NOMO-1 treated with DMSO at 0.1 percent for 48 hours (cell line): ENCODE measurements at regions not wholly inside any gene's neighbourhood (a gene's known extent, or its start where the extent isn't known, plus 50 kb on each side); places are given as distances from the start of the nearest gene placed in this dataset.

ENCODE experiments used
- DNase-seq: peaks from one replicate; lab custom pipeline; 2025; ENCODE audit not compliant: unreplicated experiment; lab: John Stamatoyannopoulos, UW

GRCh38 chr6:97790926-97791590 lies 508.0 kb upstream of the MMS22L start:
- DNase-seq: no peak

DNA sequence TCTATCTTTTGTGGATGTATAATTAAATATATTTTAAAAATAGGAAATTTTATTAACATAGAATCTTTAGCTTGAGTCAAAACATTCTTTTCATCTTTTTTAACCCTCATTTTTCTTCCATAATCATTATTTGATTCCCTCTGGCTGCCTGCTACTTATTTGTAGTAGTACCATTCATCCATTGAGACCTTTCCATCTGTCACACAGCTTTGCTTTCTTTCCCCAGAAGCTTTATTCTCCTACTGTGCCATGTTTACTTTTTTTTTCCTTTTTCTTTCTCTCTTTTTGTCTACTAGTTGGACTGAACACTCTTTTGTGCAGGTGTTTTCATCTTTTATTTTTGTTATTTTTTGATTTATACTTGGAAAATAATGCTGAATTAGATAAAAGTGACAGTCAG lies 522.6 kb upstream of the MMS22L start:
- DNase-seq: no peak

DNA sequence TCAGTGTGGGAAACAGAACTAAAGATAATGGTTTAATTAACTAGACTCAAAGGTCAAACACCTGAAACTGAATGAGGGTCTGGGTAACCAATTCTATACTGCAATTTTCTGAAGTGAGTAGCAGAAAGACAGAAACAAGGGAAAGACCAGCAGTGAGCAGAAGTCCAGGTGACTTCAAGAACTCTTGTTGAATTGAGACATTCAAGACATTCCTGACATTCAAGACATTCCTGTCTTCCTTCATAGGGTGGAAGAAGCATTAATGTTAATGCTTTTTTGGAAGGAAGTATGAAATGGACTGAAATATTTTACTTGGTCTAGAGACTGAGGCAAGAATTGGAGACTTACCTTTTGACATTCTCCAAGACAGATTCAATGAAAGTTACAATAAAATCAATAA lies 529.9 kb upstream of the MMS22L start:
- no peak for DNase-seq

DNA sequence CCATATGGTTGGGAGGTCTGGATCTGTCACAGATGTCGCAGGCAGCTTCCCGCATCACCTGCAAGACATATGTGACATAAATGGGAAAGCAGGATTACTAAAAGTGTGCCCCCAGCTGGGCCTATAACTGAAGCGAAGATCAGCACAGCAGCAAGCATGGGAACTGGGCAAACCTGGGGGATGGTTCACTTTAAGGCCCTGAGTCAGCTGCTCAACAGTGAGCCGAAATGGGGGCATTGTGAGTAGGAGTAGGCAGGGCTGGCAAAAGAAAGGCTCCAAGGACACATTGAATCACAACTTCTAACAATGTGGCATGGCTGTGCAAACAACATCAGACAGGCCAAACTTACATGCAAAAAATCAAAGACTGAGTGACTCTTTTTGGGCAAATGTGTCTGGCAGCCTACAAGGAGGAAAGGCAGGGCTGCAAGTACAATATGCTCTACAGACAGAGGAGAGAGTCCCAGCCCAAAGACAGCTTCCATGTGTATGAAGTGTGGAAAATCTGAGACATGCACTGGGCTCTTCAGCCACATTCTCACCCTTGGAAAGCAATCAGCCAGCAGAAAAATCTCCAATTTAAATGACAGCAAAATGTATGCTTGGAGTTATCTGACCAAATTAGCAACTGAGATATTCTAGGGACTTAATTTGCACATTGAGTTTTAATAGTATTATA lies 531.0 kb upstream of the MMS22L start:
- no peak for DNase-seq

DNA sequence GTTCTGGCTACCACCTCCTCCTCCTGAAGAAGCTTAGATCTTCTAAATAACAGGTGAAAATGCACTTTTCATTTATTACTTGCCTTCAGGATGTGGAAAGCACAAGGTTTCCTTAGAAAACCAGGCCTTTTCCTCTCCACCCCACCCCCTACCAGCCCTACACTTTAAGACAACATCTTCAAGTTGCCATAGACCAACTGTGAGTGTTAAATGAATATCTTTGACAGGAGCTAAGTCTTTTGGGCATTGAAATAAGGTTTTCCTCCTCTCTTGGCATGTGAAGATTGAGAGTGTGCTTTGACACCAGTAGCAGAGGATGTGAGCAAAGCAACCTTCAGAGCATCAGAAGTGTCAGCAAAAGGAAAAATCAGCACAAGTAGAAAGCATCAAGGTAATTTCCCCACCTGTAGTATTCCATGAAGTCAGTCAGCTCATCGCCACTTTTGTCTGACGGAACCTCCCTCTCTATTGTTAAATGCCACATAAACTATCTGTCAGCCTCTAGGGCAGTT lies 532.3 kb upstream of the MMS22L start:
- no peak for DNase-seq

DNA sequence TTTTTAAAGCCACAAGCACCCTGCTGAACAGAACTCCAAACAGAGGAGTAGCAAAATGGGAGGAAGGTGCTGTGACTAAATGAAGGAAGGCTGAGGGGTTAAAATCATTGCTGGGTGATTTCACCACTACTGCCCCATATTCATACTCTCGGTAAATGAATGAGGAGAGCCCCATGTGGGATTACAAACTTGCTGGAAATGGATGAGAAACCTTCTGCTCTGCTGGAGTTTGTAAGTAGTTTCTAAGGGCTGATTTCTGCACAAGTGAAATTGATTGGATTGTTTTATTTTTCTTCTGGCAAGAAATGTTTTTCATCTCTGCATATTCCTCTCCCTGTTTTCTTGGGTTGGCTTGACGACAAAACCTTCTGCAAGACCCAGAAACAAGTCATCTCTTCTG lies 533.5 kb upstream of the MMS22L start:
- no peak for DNase-seq

GRCh38 chr6:97819710-97820109 lies 536.7 kb upstream of the MMS22L start:
- no peak for DNase-seq

DNA sequence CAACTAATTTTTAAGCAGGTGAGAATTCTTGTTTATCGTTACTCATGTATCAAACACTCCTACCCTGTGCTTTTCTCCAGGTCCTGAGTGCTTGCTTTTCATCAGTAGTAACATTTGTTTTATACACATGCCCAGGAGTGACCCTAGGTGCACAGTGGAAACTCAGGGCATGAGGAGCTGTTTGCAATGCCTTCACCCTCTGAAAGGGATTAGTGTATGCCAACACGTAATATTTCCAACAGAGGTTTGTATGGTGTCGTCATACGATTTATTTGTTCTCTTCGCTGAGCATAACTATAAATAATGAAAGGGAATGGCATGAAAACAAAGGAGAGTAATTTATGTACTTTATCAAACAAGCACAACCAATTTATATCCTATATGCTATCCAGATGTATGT lies 537.4 kb upstream of the MMS22L start:
- no peak for DNase-seq

DNA sequence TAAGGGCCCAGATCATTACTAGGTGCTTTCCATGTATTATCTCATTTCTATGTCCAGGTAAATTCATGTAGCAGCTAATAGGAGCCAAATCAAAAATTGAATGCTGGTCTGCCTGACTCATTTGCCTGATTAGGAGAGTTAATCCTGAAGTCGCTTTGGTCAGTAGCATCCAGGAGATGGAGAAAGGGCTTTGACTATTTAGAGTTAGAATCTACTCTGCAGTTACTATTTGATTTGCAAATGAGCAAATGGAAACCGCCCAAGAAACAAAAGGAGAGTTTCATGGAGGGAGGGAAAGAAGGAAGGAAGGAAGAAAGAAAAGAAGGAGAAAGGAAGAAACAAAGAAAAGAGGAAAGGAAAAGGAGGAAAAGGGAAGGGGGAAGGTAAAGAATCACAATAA lies 539.6 kb upstream of the MMS22L start:
- DNase-seq: no peak

- DNase-seq: no peak
Measured at GRCh38 chr6:97841763-97842162, 558.7 kb upstream of the MMS22L start.

DNA sequence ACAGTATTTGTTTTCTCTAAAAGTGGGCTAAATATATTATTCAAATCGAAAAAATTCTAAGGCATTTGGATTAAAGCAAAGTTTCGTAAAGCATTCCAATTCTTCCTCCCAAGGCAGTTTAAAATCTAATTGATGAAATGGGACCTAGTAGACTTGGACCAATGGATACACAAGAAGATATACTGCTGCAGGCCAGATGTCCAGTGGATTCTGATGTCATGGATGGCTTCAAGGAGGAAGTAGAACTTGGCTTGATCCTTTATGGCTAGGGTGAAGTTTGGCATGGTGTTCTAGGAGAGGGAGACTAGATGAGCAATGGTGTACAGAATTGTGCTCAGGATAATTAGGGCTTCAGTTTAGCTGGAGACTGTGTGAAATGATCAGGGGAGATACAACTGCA lies 559.5 kb upstream of the MMS22L start:
- DNase-seq: no peak

GRCh38 chr6:97849390-97849789 lies 566.4 kb upstream of the MMS22L start:
- DNase-seq: no peak

GRCh38 chr6:97850458-97851212 lies 567.6 kb upstream of the MMS22L start:
- no peak for DNase-seq

DNA sequence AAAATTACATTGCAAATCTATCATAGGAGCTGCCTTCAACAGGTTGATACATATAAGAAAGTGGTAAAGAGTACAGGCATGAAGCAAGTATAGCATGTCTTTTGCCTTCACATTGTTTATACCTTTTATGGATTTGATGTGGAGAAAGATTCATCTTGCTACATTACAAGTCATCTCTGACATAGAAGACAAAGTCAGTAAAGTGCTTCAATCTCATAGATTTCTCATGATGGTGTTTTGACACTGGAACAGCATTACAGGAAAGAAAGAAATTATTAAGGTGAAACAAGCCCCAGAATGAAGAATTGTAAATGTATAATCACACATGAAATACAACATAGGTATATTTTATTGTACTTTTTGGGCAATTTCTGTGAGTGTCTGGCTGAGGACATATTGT lies 580.7 kb upstream of the MMS22L start:
- DNase-seq: no peak

GRCh38 chr6:97864366-97864765 lies 581.4 kb upstream of the MMS22L start:
- DNase-seq: no peak

DNA sequence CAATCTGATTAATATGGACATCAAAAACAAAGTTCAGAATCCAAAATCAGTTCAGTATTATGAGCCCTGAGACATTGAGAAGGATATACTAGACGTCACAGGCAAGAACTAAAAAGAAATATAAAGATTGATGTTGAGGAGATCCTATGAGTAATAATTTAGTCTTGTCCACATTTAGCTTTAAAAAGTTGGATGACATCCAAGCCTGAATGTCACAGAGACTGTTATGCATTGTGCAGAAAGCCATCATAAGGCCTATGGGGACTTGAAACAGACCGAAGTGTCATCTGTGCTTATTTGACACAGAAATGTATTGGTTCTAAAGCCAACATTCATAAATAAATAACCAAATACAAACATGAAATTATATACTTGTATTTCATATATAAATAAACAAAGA lies 581.8 kb upstream of the MMS22L start:
- no peak for DNase-seq

DNA sequence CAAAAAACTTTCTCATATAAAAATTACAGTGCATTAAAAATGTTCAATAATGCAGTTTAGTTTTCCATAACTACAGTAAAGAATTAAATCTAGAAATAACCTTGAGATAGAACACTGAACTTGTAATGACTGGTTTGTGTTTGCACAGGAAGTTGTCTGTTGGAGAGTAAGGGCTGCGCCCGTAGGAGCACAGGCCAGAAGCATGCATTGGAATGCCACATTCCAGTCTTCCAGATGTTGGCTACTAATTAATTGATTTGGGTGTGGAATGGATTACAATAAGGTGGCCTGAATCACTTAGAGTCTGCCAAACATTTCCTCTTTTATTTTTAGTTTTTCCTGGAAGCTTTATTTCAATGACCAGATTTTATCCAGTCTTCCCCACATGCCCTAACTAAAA lies 582.6 kb upstream of the MMS22L start:
- DNase-seq: no peak

DNA sequence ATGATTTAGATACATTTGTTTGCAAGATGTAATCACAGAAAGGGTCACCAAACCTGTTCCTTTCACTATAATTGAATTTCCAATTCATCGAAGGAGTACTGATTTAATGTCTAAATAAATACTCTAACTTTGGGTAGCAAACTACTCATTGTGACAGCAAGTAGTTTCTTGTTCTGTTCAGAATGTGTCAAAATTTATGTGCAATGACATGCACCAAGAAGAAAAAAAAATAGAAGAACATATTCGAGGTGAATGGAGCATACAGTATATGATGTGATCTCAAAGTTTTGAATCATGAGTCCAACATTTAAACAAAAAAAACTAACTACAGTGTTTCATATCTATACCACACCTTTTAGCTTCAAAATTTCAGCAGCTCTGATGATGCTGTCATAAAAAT lies 583.6 kb upstream of the MMS22L start:
- DNase-seq: no peak

DNA sequence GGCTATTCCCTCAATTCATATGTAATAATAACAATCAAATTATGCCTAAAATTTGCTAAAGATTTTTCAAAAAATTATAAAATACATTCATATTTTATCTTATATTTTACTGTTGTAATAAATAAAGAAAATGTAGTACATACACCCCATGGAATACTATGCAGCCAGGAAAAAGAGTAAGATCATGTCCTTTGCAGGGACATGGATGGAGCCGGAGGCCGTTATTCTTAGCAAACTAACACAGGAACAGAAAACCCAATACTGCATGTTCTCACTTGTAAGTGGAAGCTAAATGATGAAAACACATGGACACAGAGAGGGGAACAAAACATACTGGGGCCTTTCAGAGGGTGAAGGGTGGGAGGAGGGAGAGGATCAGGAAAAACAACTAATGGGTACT lies 584.2 kb upstream of the MMS22L start:
- DNase-seq: no peak

DNA sequence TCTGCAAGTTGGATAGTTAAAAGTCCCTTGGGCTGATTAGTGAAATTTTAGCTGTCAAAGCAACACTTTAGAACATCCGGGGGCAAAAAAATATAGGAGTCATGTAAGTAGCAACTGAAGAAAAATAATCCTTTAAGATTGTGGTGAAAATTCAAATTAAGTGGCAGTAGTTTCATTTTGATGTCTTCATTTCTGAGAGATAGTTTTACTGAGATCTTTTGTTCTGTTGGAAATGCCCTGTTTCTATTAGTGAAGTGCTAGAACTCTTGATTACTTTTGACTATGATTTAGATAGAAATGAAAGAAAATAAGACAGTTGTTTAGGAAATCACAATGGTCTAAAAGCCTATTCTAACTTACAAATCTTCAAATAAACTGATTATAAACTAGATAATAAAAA lies 587.3 kb upstream of the MMS22L start:
- DNase-seq: no peak

DNA sequence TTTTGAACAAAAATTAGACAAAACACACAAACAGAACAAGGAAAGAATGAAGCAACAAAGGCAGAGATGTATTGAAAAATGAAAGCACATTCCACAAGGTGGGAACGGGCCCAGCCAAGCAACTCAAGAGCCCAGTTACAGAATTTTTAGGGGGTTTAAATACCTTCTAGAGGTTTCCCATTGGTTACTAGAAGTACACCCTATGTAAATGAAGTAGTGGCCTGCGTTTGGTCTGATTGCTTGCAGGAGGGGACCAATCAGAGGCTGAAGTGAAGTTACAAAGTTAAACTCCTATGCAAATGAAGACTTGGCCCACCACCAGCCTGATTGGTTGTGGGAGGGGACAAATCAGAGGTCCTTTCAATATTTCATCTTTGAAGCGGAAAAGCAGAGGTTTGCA lies 593.7 kb upstream of the MMS22L start:
- DNase-seq: no peak

DNA sequence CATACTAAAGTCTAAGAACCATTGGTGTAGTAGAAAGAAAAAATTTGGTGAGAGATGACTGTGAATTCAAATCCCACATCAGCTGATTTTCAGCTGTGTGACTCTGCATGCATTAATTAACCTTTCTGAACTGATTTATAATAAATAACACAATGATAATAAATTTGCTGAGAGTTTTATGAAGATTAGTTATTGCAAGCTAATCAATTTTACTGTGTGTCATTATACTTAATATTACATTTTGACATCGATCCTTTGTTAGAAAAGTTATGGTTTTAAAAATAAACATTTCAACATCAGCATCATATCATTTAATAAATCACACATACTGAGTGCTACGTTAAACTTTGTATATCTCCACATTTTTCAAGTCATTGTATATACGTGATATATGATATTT lies 599.7 kb upstream of the MMS22L start:
- no peak for DNase-seq
